NB4 (cell line): ENCODE measurements at regions not wholly inside any gene's neighbourhood (a gene's known extent, or its start where the extent isn't known, plus 50 kb on each side); places are given as distances from the start of the nearest gene placed in this dataset.

ENCODE experiments used
- POLR2A ChIP-seq: IDR thresholded peaks from 2 replicates; pipeline ENCODE4 v1.6.1; 2011; ENCODE audit warnings: mild to moderate bottlenecking; ENCODE audit not compliant: insufficient read length; ENCODE audit errors: extremely low read depth
- TF ChIP-seq, protein P1 (sequence below): IDR thresholded peaks from one replicate; pipeline ENCODE4 v1.5.1; 2012; ENCODE audit warnings: low read depth, low read length
- TF ChIP-seq, protein P2 (sequence below): IDR thresholded peaks from 2 replicates; pipeline ENCODE4 v1.6.1; 2011; ENCODE audit warnings: low read depth, low read length

DNA sequence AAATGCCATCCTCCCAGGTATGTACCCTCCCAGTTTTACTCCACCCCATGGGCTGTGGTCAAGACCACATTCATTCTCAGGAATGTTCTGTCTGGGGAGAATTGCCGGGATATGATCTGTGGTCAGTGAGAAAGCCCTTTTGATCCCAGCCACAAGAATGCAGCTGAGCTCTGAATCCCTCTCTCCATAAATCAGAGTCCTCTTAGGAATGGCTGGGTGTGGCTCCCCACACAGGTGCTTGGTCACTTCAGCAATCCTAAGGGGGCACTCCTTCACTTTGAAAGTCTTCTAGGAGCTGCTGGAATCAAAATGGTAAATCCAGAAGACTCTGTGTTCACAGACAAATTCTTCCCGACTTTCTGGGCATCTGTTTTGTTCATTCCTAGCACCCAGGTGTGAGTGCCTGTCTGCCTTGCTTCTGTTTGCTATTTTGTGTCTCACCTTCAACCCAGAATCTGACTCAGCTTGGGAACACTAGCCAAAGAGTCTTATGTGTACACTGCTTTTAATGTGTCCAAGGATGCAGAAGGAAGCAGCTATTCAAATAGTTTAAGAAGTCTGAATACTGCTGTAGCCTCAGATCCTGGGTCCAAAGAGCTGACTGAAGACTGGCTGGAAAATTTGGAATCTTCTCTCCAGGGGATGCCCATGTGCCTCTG is 144.6 kb upstream of the CDKN3 start:
- TF ChIP-seq, protein P1, sequence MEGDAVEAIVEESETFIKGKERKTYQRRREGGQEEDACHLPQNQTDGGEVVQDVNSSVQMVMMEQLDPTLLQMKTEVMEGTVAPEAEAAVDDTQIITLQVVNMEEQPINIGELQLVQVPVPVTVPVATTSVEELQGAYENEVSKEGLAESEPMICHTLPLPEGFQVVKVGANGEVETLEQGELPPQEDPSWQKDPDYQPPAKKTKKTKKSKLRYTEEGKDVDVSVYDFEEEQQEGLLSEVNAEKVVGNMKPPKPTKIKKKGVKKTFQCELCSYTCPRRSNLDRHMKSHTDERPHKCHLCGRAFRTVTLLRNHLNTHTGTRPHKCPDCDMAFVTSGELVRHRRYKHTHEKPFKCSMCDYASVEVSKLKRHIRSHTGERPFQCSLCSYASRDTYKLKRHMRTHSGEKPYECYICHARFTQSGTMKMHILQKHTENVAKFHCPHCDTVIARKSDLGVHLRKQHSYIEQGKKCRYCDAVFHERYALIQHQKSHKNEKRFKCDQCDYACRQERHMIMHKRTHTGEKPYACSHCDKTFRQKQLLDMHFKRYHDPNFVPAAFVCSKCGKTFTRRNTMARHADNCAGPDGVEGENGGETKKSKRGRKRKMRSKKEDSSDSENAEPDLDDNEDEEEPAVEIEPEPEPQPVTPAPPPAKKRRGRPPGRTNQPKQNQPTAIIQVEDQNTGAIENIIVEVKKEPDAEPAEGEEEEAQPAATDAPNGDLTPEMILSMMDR: no peak
- no peak for TF ChIP-seq POLR2A
- TF ChIP-seq, protein P2, sequence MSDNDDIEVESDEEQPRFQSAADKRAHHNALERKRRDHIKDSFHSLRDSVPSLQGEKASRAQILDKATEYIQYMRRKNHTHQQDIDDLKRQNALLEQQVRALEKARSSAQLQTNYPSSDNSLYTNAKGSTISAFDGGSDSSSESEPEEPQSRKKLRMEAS: no peak
